ENCODE measurements at regions not wholly inside any gene's neighbourhood (a gene's known extent, or its start where the extent isn't known, plus 50 kb on each side); places are given as distances from the start of the nearest gene placed in this dataset.

DNA sequence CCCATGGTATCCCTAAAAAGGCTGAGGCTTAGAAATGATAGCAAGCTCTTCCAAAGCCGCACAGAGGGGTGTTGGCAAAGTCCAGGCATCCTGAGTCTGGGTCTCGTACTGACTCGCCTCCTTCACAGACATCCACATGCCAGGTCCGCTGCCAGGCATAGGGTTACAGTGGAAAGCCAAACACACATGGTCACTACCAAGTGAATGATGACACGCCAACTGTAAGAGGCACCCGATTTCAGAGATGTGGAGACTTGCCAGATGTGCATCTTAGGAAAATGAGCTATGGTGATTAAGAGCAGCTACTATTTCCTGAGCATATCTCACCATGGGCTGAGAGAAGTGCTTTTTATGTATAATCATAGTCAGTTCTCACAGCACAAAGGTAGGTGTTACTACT lies 314.9 kb downstream of the MIAT start:
- TF ChIP-seq, protein P1, sequence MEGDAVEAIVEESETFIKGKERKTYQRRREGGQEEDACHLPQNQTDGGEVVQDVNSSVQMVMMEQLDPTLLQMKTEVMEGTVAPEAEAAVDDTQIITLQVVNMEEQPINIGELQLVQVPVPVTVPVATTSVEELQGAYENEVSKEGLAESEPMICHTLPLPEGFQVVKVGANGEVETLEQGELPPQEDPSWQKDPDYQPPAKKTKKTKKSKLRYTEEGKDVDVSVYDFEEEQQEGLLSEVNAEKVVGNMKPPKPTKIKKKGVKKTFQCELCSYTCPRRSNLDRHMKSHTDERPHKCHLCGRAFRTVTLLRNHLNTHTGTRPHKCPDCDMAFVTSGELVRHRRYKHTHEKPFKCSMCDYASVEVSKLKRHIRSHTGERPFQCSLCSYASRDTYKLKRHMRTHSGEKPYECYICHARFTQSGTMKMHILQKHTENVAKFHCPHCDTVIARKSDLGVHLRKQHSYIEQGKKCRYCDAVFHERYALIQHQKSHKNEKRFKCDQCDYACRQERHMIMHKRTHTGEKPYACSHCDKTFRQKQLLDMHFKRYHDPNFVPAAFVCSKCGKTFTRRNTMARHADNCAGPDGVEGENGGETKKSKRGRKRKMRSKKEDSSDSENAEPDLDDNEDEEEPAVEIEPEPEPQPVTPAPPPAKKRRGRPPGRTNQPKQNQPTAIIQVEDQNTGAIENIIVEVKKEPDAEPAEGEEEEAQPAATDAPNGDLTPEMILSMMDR (IDR thresholded peaks at IDR 0.05; ENCODE audit: low read length) = no peak
- no peak for TF ChIP-seq EZH2 (IDR thresholded peaks at IDR 0.05; ENCODE audit: borderline replicate concordance, low read length)

All from OCI-LY1 (cell line).